ENCODE measurements at regions not wholly inside any gene's neighbourhood (a gene's known extent, or its start where the extent isn't known, plus 50 kb on each side); places are given as distances from the start of the nearest gene placed in this dataset.

- no TSS peak for BruUV-seq (replicated peaks)
- Histone ChIP-seq H3K4me3 (replicated peaks in 1 of 3; ENCODE audit: insufficient read depth in 1 of 3, low read depth in 1 of 3, low read length in 3 of 3) (no peak overlapping the region), H3K4me2 (ENCODE audit: insufficient read depth, low read length) (no peak overlapping the region), H3K27me3 (ENCODE audit: control insufficient read depth in 2 of 2, insufficient read depth in 2 of 2, low read length in 2 of 2) (no peaks in the 10 kb centered on the region), H2AFZ (ENCODE audit: low read depth, low read length) (no peak overlapping the region), H3K79me2 (ENCODE audit: control insufficient read depth, insufficient read depth, low read length) (no peaks in the 10 kb centered on the region), H3K36me3 (ENCODE audit: control insufficient read depth in 2 of 2, extremely low read depth in 1 of 2, insufficient read depth in 2 of 2, low read length in 2 of 2) (no peaks in the 10 kb centered on the region), H3K9ac (replicated peaks; ENCODE audit: extremely low read depth, insufficient read depth, low read length) (no peak overlapping the region), H3K9me3 (replicated peaks; ENCODE audit: control insufficient read depth, insufficient read depth, low read length) (no peaks in the 10 kb centered on the region), H3K9me1 (replicated peaks; ENCODE audit: control insufficient read depth, extremely low read depth, insufficient read depth, low read length) (no peaks in the 10 kb centered on the region), H4K20me1 (replicated peaks; ENCODE audit: control insufficient read depth, extremely low read depth, insufficient read depth, low read length) (no peaks in the 10 kb centered on the region), H3K27ac (ENCODE audit: insufficient read depth, low read depth, low read length) (no peak overlapping the region), H3K4me1 (ENCODE audit: control insufficient read depth, extremely low read depth, insufficient read depth, low read length) (no peaks in the 10 kb centered on the region)
- DNase-seq (ENCODE audit: low read depth, low spot score) (no peak), FAIRE-seq (no peak)
- ChIA-PET CTCF (no interaction called here), POLR2A (no interaction called here)
- intact Hi-C loops (cut with micrococcal nuclease) = no loop called here
- dilution Hi-C loops (cut with MboI; ENCODE audit: extremely low pct_ligation_motif_present, low sequenced_read_pairs) = no loop called here
- TF ChIP-seq POLR2AphosphoS5 (IDR thresholded peaks at IDR 0.05; ENCODE audit: insufficient read depth, low read depth, low read length) (no peak), MYC (IDR thresholded peaks at IDR 0.05; ENCODE audit: low read depth, low read length) (no peak), EZH2 (IDR thresholded peaks at IDR 0.05; ENCODE audit: borderline replicate concordance, low read depth, low read length, severe bottlenecking) (no peak), FOS (IDR thresholded peaks at IDR 0.05; ENCODE audit: borderline replicate concordance, insufficient read depth, low read length) (no peak), JUN (IDR thresholded peaks at IDR 0.05; ENCODE audit: borderline replicate concordance, insufficient read depth, insufficient read length, low read depth) (no peak), GATA2 (IDR thresholded peaks at IDR 0.05; ENCODE audit: insufficient read depth, insufficient read length, low read depth, low read length) (no peak), CTCF (IDR thresholded peaks at IDR 0.05; ENCODE audit: extremely low read depth in 1 of 2, insufficient read depth in 1 of 2, low read depth in 1 of 2, low read length in 2 of 2) (no peak)
- TF ChIP-seq, protein P1, sequence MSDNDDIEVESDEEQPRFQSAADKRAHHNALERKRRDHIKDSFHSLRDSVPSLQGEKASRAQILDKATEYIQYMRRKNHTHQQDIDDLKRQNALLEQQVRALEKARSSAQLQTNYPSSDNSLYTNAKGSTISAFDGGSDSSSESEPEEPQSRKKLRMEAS (IDR thresholded peaks at IDR 0.05; ENCODE audit: insufficient read depth, insufficient read length) = no peak
Measured at GRCh38 chr5:125703616-125704015, 719.6 kb upstream of the GRAMD2B start.

Data from endothelial cell of umbilical vein (primary cell).